Liver (tissue), 8 donors: ENCODE measurements at regions not wholly inside any gene's neighbourhood (a gene's known extent, or its start where the extent isn't known, plus 50 kb on each side); places are given as distances from the start of the nearest gene placed in this dataset.

Experiments used
- DNase-seq: peaks from one replicate; pipeline ENCODE4 v3.0.0-alpha.2; 2017; ENCODE audit warnings: low spot score
- H3K27ac ChIP-seq, 2 donors: one replicate each; pipeline ENCODE4 v1.7.0; 2013; ENCODE audit warnings: inconsistent platforms in 2 of 2, low read length in 2 of 2, control low read depth in 1 of 2, low read depth in 1 of 2, mild to moderate bottlenecking in 1 of 2
- H3K27me3 ChIP-seq, 4 donors: one replicate each; pipeline versions ENCODE4 v1.6.1 to v1.7.0; 2013; ENCODE audit warnings: low read length in 3 of 4, inconsistent platforms in 1 of 4, mild to moderate bottlenecking in 1 of 4, moderate library complexity in 1 of 4; ENCODE audit not compliant: control insufficient read depth in 4 of 4, insufficient read depth in 4 of 4
- H3K36me3 ChIP-seq, 4 donors: one replicate each; pipeline versions ENCODE4 v1.6.1 to v1.7.0; 2013; ENCODE audit warnings: low read length in 3 of 4, mild to moderate bottlenecking in 3 of 4, low read depth in 1 of 4, moderate library complexity in 1 of 4; ENCODE audit not compliant: control insufficient read depth in 4 of 4, insufficient read depth in 3 of 4
- H3K4me1 ChIP-seq, 4 donors: one replicate each; pipeline versions ENCODE4 v1.6.1 to v1.7.0; 2013; ENCODE audit warnings: low read length in 3 of 4, mild to moderate bottlenecking in 3 of 4, moderate library complexity in 1 of 4; ENCODE audit not compliant: control insufficient read depth in 4 of 4, insufficient read depth in 4 of 4
- H3K4me3 ChIP-seq, 3 donors: one replicate each; pipeline versions ENCODE4 v1.6.1 to v1.7.0; 2013; ENCODE audit warnings: low read length in 3 of 3, control low read depth in 1 of 3, low read depth in 1 of 3, mild to moderate bottlenecking in 1 of 3
- H3K9ac ChIP-seq, 2 donors: one replicate each; pipeline ENCODE4 v1.7.0; 2013; ENCODE audit warnings: low read length in 2 of 2, mild to moderate bottlenecking in 2 of 2, moderate library complexity in 2 of 2, control low read depth in 1 of 2, low read depth in 1 of 2
- H3K9me3 ChIP-seq, 4 donors: one replicate each; pipeline versions ENCODE4 v1.6.1 to v1.7.0; 2013; ENCODE audit warnings: low read length in 3 of 4; ENCODE audit not compliant: control insufficient read depth in 4 of 4
- ATF3 ChIP-seq: IDR thresholded peaks from 2 replicates; pipeline ENCODE4 v1.6.1; 2016; ENCODE audit warnings: antibody characterized with exemption
- CTCF ChIP-seq: fragments of 150-350 bp; IDR thresholded peaks from 2 replicates; pipeline ENCODE4 v1.5.1; 2017; ENCODE audit warnings: improper control_type of control experiment, low read depth, low read length; ENCODE audit not compliant: missing input control
- EGR1 ChIP-seq, 2 donors: IDR thresholded peaks; 2 replicates each; pipeline ENCODE4 v1.6.1; 2016 to 2018; ENCODE audit warnings: antibody characterized with exemption in 2 of 2, low read depth in 2 of 2
- FOXA1 ChIP-seq: IDR thresholded peaks from 2 replicates; pipeline ENCODE4 v1.6.1; 2016; ENCODE audit warnings: antibody characterized with exemption
- FOXA2 ChIP-seq: IDR thresholded peaks from 2 replicates; pipeline ENCODE4 v1.6.1; 2016; ENCODE audit warnings: antibody characterized with exemption
- GABPA ChIP-seq, 2 donors: IDR thresholded peaks in 1 of 2; conservative IDR thresholded peaks in 1 of 2; 2 replicates each; pipeline ENCODE4 v1.6.1; 2016; ENCODE audit warnings: antibody characterized with exemption in 2 of 2, mild to moderate bottlenecking in 1 of 2, moderate library complexity in 1 of 2
- HNF4A ChIP-seq, 2 donors: conservative IDR thresholded peaks; 2 replicates each; pipeline ENCODE4 v1.6.1; 2016; ENCODE audit warnings: antibody characterized with exemption in 2 of 2, mild to moderate bottlenecking in 2 of 2
- HNF4G ChIP-seq: IDR thresholded peaks from 2 replicates; pipeline ENCODE4 v1.6.1; 2016; ENCODE audit warnings: antibody characterized with exemption
- JUND ChIP-seq, 2 donors: IDR thresholded peaks; 2 replicates each; pipeline ENCODE4 v1.6.1; 2016; ENCODE audit warnings: antibody characterized with exemption in 2 of 2
- MAX ChIP-seq: IDR thresholded peaks from 2 replicates; pipeline ENCODE4 v1.6.1; 2016; ENCODE audit warnings: antibody characterized with exemption
- NR2F2 ChIP-seq: IDR thresholded peaks from 2 replicates; pipeline ENCODE4 v1.6.1; 2016; ENCODE audit warnings: antibody characterized with exemption
- RAD21 ChIP-seq, 2 donors: IDR thresholded peaks; 2 replicates each; pipeline ENCODE4 v1.6.1; 2016; ENCODE audit warnings: antibody characterized with exemption in 2 of 2, mild to moderate bottlenecking in 2 of 2
- REST ChIP-seq: IDR thresholded peaks from 2 replicates; pipeline ENCODE4 v1.6.1; 2016; ENCODE audit warnings: antibody characterized with exemption, mild to moderate bottlenecking
- RXRA ChIP-seq, 2 donors: IDR thresholded peaks; 2 replicates each; pipeline ENCODE4 v1.6.1; 2017 to 2018; ENCODE audit warnings: antibody characterized with exemption in 2 of 2, mild to moderate bottlenecking in 1 of 2
- SP1 ChIP-seq: IDR thresholded peaks from 2 replicates; pipeline ENCODE4 v1.6.1; 2018; ENCODE audit warnings: antibody characterized with exemption, mild to moderate bottlenecking
- TAF1 ChIP-seq: conservative IDR thresholded peaks from 2 replicates; pipeline ENCODE4 v1.6.1; 2016; ENCODE audit warnings: antibody characterized with exemption, mild to moderate bottlenecking
- YY1 ChIP-seq: IDR thresholded peaks from 2 replicates; pipeline ENCODE4 v1.6.1; 2016; ENCODE audit warnings: antibody characterized with exemption, mild to moderate bottlenecking
- ZBTB33 ChIP-seq: IDR thresholded peaks from 2 replicates; pipeline ENCODE4 v1.6.1; 2016; ENCODE audit warnings: antibody characterized with exemption
- WGBS: extraction: QIAGEN DNeasy Blood & Tissue Kit; methylation state at CpG from one replicate; pipeline ENCODE4 v1.1.7; 2013; 5-methylcytosine and 5-hydroxymethylcytosine counted together
- donor health status: healthy.
- donor health status: healthy.
- donor health status: healthy.
- donor health status: healthy.
- donor health status: healthy.

GRCh38 chr13:21967871-21968270 is 297.0 kb downstream of the FGF9 start:
- H3K27ac ChIP-seq, result no peak overlapping the region
- no peak overlapping the region for H3K9ac ChIP-seq
- H3K4me1 ChIP-seq, result no peaks in the 10 kb centered on the region
- DNase-seq, result no peak
- TF ChIP-seq FOXA1 (no peak), MAX (no peak), REST (no peak), RXRA (IDR thresholded peaks at IDR 0.05) (no peak), HNF4A (conservative IDR thresholded peaks at IDR 0.05) (no peak), ATF3 (no peak), ZBTB33 (no peak), HNF4G (no peak), NR2F2 (no peak), EGR1 (IDR thresholded peaks at IDR 0.05; ENCODE audit: low read depth in 2 of 2) (no peak)
- H3K9me3 ChIP-seq, result peaks cover 0 to 3% (median 0%) of the 10 kb centered on the region in 4 donors
- H3K4me3 ChIP-seq, result no peak overlapping the region
- H3K27me3 ChIP-seq, result peaks cover 0 to 3% (median 0%) of the 10 kb centered on the region in 4 donors
- H3K36me3 ChIP-seq, result no peaks in the 10 kb centered on the region
- WGBS, result 81% methylated on average over 1 of the region's 1 CpG

GRCh38 chr13:21970172-21970571 is 299.3 kb downstream of the FGF9 start:
- Histone ChIP-seq H3K9me3 (peaks cover 0 to 3% (median 0%) of the 10 kb centered on the region in 4 donors), H3K36me3 (no peaks in the 10 kb centered on the region), H3K27me3 (peaks cover 0 to 3% (median 0%) of the 10 kb centered on the region in 4 donors), H3K27ac (no peak overlapping the region), H3K9ac (no peak overlapping the region), H3K4me3 (no peak overlapping the region), H3K4me1 (no peaks in the 10 kb centered on the region)
- DNase-seq, result no peak
- no peak for TF ChIP-seq YY1
- no peak for TF ChIP-seq RAD21 (IDR thresholded peaks at IDR 0.05)
- 80% methylated on average over 7 of the region's 7 CpGs for WGBS

- no peak for DNase-seq
- Histone ChIP-seq H3K9me3 (peaks cover 0 to 3% (median 0%) of the 10 kb centered on the region in 4 donors), H3K4me1 (no peaks in the 10 kb centered on the region), H3K27me3 (peaks cover 0 to 3% (median 0%) of the 10 kb centered on the region in 4 donors), H3K4me3 (no peak overlapping the region), H3K36me3 (no peaks in the 10 kb centered on the region), H3K27ac (no peak overlapping the region), H3K9ac (no peak overlapping the region)
- WGBS, result 91% methylated on average over 4 of the region's 4 CpGs
- no peak for TF ChIP-seq RAD21 (IDR thresholded peaks at IDR 0.05)
- no peak for TF ChIP-seq FOXA2
- no peak for TF ChIP-seq SP1
- TF ChIP-seq EGR1 (IDR thresholded peaks at IDR 0.05; ENCODE audit: low read depth in 2 of 2), result no peak
- no peak for TF ChIP-seq REST
- no peak for TF ChIP-seq HNF4G
- no peak for TF ChIP-seq JUND (IDR thresholded peaks at IDR 0.05)
- TF ChIP-seq TAF1, result no peak
- TF ChIP-seq RXRA (IDR thresholded peaks at IDR 0.05), result no peak
- no peak for TF ChIP-seq FOXA1
- TF ChIP-seq CTCF, result no peak
- TF ChIP-seq GABPA (IDR thresholded peaks at IDR 0.05 in 1 of 2, conservative IDR thresholded peaks at IDR 0.05 in 1 of 2), result no peak
These were observed 300.0 kb downstream of the FGF9 start for GRCh38 chr13:21970918-21971317.
